Activated CD8-positive, alpha-beta T cell treated with anti-CD3 and anti-CD28 coated beads for 36 hours (primary cell): ENCODE measurements at regions not wholly inside any gene's neighbourhood (a gene's known extent, or its start where the extent isn't known, plus 50 kb on each side); places are given as distances from the start of the nearest gene placed in this dataset.

Experiments
- ATAC-seq: fragments of 200-7000 bp; cut with Tn5 transposase; one replicate; pipeline ENCODE4 v1.10.0; 2021; ENCODE audit warnings: mild to moderate bottlenecking, moderate library complexity
- CTCF ChIA-PET: fragments of 350-600 bp; sonication (Branson Sonifier 250); formaldehyde crosslinking; loops from one replicate; lab custom pipeline; 2021; ENCODE audit warnings: antibody characterized with exemption; lab: Charles Lee
- POLR2A ChIA-PET: fragments of 350-600 bp; sonication (Branson Sonifier 250); formaldehyde crosslinking; loops from one replicate; lab custom pipeline; 2021; ENCODE audit warnings: antibody characterized with exemption; lab: Charles Lee
- DNase-seq: peaks from one replicate; pipeline ENCODE4 v3.0.0-alpha.2; 2020
- H3K27ac Mint-ChIP-seq: one replicate; pipeline ENCODE4 v1.8.0; 2021; ENCODE audit warnings: mild to moderate bottlenecking, mixed read lengths
- H3K27me3 Mint-ChIP-seq: one replicate; pipeline ENCODE4 v1.8.0; 2021; ENCODE audit warnings: mixed read lengths
- H3K36me3 Mint-ChIP-seq: one replicate; pipeline ENCODE4 v1.8.0; 2021; ENCODE audit warnings: low read depth, mixed read lengths
- H3K4me1 Mint-ChIP-seq: one replicate; pipeline ENCODE4 v1.8.0; 2021; ENCODE audit warnings: low read depth, mixed read lengths
- H3K4me3 Mint-ChIP-seq: one replicate; pipeline ENCODE4 v1.8.0; 2021; ENCODE audit warnings: mild to moderate bottlenecking, moderate library complexity, mixed read lengths
- H3K9me3 Mint-ChIP-seq: one replicate; pipeline ENCODE4 v1.8.0; 2021; ENCODE audit warnings: mixed read lengths
- intact Hi-C: fragments of 100-400 bp; cut with micrococcal nuclease; formaldehyde crosslinking; loops from one replicate; pipeline ENCODE4 v1.10.0; 2022
- TF ChIP-seq, protein P1 (sequence below): fragments of 200-600 bp; IDR thresholded peaks from one replicate; pipeline ENCODE4 v1.8.0; 2022; ENCODE audit warnings: antibody characterized with exemption, mild to moderate bottlenecking

- Mint-ChIP-seq H3K36me3 (no peaks in the 10 kb centered on the region), H3K27me3 (no peaks in the 10 kb centered on the region), H3K9me3 (no peaks in the 10 kb centered on the region), H3K4me1 (no peaks in the 10 kb centered on the region), H3K27ac (no peak overlapping the region), H3K4me3 (no peak overlapping the region)
- POLR2A ChIA-PET, result no interaction called here
- DNase-seq (no peak), ATAC-seq (no peak)
- CTCF ChIA-PET, result no interaction called here
- TF ChIP-seq, protein P1, sequence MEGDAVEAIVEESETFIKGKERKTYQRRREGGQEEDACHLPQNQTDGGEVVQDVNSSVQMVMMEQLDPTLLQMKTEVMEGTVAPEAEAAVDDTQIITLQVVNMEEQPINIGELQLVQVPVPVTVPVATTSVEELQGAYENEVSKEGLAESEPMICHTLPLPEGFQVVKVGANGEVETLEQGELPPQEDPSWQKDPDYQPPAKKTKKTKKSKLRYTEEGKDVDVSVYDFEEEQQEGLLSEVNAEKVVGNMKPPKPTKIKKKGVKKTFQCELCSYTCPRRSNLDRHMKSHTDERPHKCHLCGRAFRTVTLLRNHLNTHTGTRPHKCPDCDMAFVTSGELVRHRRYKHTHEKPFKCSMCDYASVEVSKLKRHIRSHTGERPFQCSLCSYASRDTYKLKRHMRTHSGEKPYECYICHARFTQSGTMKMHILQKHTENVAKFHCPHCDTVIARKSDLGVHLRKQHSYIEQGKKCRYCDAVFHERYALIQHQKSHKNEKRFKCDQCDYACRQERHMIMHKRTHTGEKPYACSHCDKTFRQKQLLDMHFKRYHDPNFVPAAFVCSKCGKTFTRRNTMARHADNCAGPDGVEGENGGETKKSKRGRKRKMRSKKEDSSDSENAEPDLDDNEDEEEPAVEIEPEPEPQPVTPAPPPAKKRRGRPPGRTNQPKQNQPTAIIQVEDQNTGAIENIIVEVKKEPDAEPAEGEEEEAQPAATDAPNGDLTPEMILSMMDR, result no peak
- intact Hi-C loops, result no loop called here
Measured at GRCh38 chr17:11182430-11182829, 58.6 kb upstream of the SHISA6 start.

DNA sequence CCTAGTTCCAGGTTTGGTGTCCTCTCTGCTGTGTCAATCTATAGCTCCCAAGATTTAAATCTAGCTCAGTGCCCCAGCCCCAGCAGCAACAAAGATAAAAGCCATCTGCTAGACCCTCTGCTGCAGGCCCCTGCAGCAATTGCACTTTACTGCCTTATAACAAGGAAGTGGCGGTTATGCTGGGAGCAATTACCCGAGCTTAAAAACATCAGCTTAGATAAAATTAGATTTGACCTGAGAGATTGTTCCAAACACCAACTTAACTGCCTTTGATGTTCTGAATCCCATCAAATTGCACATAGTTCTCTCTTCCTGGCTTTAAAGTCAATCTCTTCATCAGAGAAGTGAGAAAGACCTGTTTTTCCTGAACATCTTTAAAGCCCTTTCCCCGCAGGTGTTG, 62.4 kb upstream of the SHISA6 start:
- no peaks in the 10 kb centered on the region for H3K4me1 Mint-ChIP-seq
- H3K36me3 Mint-ChIP-seq, result no peaks in the 10 kb centered on the region
- peaks cover 2% of the 10 kb centered on the region for H3K9me3 Mint-ChIP-seq
- TF ChIP-seq, protein P1, result no peak
- ATAC-seq (no peak), DNase-seq (no peak)
- ChIA-PET CTCF (no interaction called here), POLR2A (no interaction called here)
- no peak overlapping the region for H3K27ac Mint-ChIP-seq
- no peaks in the 10 kb centered on the region for H3K27me3 Mint-ChIP-seq
- H3K4me3 Mint-ChIP-seq, result no peak overlapping the region
- intact Hi-C loops, result no loop called here

- H3K36me3 Mint-ChIP-seq, result no peaks in the 10 kb centered on the region
- no peak overlapping the region for H3K27ac Mint-ChIP-seq
- TF ChIP-seq, protein P1, result no peak
- no peaks in the 10 kb centered on the region for H3K27me3 Mint-ChIP-seq
- H3K4me1 Mint-ChIP-seq, result no peaks in the 10 kb centered on the region
- POLR2A ChIA-PET, result no interaction called here
- no peak for DNase-seq
- CTCF ChIA-PET, result no interaction called here
- H3K9me3 Mint-ChIP-seq, result peaks cover 2% of the 10 kb centered on the region
- intact Hi-C loops, result no loop called here
- ATAC-seq, result no peak
- H3K4me3 Mint-ChIP-seq, result no peak overlapping the region
Measured at GRCh38 chr17:11177340-11177739, 63.7 kb upstream of the SHISA6 start.

DNA sequence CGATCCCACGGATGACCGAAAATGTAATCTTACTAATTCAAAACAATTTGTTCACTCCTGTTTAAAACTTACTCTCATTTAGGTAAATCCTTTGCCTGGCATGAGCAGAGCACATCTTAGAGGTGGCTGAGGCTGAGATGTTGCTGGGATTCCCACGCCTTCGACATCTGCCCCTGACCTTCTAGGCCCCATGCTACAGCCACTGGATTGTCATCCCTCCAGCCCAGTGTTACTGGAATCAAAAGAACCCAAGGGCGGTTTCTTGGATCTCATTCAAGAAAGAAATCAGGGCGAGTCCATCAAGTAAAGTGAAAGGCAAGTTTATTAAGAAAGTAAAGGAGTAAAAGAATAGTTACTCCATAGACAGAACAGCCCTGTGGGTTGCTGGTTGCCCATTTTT, 64.5 kb upstream of the SHISA6 start:
- ATAC-seq, result no peak
- peaks cover 2% of the 10 kb centered on the region for H3K9me3 Mint-ChIP-seq
- TF ChIP-seq, protein P1, result no peak
- H3K4me3 Mint-ChIP-seq, result no peak overlapping the region
- H3K4me1 Mint-ChIP-seq, result no peaks in the 10 kb centered on the region
- intact Hi-C loops, result no loop called here
- no peaks in the 10 kb centered on the region for H3K36me3 Mint-ChIP-seq
- H3K27me3 Mint-ChIP-seq, result no peaks in the 10 kb centered on the region
- no peak for DNase-seq
- ChIA-PET POLR2A (no interaction called here), CTCF (no interaction called here)
- H3K27ac Mint-ChIP-seq, result no peak overlapping the region

DNA sequence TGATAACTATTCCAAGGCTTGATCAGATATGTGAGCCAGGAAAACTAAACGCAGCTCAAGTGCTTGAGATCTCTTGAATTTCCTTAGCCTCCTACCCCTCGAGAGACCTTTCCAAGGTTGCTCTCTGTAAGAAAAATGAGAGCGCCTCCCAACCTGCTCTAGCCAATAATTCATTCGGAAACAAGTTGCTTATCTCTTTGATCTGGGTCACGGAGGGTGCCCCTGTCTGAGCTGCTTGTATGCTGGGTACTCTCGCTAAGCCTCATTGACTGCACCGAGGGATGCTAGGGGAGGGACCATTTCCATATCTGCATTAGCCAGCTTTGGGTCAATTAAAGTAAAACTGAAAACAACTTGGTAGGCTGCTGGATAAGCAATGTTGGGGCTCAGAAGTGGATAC, 70.1 kb upstream of the SHISA6 start:
- DNase-seq (no peak), ATAC-seq (no peak)
- Mint-ChIP-seq H3K4me3 (no peak overlapping the region), H3K36me3 (no peaks in the 10 kb centered on the region), H3K4me1 (no peaks in the 10 kb centered on the region), H3K27ac (no peak overlapping the region), H3K27me3 (no peaks in the 10 kb centered on the region), H3K9me3 (peaks cover 2% of the 10 kb centered on the region)
- intact Hi-C loops, result no loop called here
- ChIA-PET CTCF (no interaction called here), POLR2A (no interaction called here)
- TF ChIP-seq, protein P1, result no peak
